Medulla oblongata (tissue), 1 donor: ENCODE measurements at regions not wholly inside any gene's neighbourhood (a gene's known extent, or its start where the extent isn't known, plus 50 kb on each side); places are given as distances from the start of the nearest gene placed in this dataset.
"Not testable (repeated sequence)": the region's sequence is repeated elsewhere in the genome, so short reads cannot be mapped to it uniquely, and the experiment has no call there.

ENCODE experiments used
- DNase-seq: peaks from one replicate; pipeline ENCODE4 v3.0.0-alpha.2; 2015; ENCODE audit errors: extremely low spot score

DNA sequence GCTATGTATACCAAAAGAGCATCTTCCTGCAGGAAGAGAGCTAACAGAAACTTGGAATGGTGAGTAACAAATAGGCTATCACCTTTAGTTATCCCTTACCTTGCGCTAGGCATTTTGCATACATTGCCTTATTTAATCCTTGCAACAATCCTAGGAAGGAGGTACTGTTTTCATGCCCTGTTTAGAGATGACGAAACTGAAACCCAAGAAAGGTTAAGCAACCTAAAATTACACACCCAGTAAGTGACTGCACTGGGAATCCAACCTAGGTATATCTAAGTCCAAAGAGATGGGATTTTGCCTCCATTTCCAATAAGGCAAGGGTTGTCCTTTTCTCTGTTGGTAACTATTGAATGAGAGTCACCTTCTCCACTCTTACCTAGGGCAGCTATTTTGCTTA, 144.5 kb downstream of the TM2D1 start:
- no peak for DNase-seq

DNA sequence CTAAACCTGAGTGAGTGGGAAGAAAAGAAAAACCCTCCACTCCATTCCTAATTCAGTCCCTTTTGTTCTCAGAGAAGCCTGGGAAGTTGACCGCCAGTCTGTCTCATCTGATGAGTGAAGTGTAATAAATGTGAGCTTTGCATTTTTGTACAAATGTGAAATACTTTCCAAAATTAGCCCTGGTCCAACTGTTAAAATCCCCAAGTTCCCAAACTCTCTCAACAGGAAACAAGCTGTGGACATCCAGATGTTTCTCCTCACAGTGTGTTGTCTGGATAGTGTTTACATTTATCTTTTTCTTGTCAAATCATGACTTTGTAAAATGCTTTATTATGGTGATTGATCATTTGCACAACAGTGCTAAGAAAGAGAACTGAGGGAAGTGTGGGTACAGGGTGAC, 145.1 kb downstream of the TM2D1 start:
- DNase-seq: no peak

DNA sequence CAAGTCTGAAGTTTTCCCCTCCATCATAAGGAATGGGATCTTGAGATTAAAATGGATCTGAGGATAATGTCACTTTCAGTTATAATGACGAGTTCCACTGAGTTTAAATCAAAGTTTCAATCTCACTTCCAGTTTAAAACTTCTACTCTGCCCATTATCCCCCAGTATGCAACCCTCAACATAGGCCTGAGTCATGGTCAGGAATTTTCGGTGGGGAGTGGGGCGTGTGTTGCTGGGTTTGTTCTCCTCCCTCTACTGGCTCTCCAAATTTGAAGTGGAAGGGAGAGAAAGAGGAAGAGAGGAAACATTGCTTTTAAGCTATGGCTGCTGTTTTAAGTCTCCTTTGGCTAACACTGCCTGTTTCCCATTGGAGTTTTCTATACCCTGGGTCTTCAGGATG, 152.9 kb downstream of the TM2D1 start:
- DNase-seq: no peak

DNA sequence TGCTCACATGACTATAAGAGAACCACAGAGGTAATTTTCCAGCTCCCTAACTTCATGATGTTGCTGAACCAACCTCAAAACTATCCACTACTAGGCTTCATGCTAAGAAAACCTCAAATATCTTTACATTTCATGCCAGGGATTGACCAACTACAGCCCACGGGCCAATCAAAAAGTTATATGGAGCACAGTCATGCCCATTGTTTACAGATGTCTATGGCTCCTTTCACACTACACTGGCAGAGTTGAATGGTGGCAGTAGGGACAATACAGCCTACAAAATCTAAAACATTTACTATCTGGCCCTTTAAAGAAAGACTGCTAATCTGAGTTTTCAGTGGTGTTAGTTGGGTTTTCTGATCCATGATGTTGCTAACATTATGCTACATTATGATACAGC, 154.8 kb downstream of the TM2D1 start:
- DNase-seq: peak; percentile 42

DNA sequence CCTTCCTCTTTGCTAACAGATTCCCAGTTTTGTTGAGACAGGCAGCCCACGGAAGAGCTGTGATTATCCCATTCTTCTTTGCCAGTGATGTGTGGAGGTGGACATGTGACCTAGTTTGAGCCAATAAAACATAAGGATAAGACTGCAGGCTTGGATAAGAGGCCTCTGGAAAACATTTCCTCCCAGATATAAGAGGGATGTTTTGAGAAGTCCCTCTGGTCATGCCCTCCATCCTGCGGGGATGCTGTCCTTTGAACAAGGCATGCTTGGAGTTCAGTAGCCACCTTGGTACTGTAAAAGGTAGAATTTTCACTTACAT, 155.7 kb downstream of the TM2D1 start:
- DNase-seq: no peak

DNA sequence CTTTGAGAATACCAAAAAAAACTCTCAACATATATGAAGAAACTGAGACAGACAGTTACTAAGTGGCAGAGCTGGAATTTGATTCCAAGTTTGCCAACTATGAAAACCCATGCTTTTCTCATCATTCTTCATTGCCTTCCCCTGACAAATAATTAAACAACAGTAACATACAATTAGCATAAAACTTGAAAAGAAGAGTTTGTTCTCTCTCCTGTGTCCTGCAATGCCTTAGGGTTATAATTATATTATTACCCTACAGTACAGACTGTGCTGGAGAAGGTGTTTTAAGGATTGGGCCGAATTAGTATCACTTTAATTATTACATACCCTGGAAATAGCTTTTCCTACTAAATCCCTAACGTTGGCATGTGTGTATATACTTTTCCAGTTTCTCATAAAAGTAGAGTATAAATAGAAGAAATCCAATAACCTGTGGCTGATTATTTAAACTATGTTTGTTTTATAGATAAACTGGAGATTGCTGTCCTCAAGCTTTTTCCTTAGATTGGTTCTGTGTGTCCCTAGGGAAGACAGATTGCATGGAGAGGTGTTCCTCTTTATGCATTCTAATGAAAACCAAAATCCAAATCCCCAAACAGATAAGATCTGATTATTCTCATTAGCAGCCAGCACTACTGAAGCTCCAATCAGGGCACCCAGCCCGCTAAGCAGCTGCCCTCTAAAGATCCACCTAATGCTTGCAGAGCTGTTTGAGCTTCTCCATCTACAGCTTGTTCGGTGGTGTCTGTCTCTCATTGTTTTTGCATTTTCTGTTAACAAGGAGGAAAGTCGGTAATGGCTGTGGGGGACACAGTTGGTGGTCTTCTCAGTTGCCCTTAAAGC, 156.3 kb downstream of the TM2D1 start:
- DNase-seq: no peak

DNA sequence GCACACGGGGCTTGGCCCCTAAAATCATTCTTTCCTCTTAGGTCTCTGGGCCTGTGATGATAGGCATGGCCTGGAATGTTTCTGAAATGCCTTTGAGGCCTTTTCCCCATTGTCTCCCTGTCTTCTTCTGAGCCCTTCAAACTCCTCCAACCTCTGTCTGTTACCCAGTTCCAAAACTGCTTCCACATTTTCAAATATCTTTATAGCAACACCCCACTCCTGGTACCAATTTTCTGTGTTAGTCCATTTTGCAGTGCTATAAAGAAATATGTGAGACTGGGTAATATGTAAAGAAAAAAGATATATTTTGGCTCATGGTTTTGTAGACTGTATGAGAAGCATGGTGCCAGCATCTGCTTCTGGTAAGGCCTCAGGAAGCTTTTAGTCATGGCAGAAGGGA, 158.8 kb downstream of the TM2D1 start:
- DNase-seq: no peak

DNA sequence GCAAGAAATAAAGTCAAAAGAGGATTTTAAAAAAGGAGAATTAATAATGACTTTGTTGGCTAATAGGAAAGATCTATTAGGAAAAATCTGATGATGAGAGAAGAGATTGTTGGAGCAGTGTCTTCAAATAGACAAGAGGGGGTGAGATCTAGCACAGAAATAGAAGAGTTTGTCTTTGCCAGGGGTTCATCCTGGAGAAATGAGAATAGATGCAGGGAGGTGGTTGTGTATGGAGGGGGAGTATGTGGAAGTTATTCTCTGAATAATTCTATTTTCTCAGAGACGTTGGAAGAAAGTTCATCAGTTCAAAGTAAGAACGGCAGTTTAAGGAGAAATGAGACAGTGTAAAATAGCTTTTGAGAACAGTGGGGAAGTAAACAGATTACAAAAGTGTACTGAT, 161.3 kb downstream of the TM2D1 start:
- no peak for DNase-seq

DNA sequence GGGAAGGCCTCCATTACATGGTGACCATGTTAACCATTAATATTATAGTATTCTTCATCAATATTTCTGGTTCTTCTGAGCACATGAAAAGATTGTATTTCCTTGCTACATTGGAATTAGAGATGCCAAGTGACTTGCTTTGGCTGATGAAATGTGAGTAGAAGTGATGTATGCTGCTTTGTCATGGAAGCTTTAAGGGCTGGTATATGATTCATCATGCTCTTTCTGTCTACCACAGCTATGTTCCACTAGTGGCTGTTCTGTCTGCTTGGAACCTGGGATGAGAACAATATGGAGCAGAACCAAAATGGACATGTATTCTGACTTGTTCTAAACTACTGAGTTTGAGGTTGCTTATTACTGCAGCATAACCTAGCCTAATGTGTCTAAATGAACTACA, 163.3 kb downstream of the TM2D1 start:
- DNase-seq: no peak

DNA sequence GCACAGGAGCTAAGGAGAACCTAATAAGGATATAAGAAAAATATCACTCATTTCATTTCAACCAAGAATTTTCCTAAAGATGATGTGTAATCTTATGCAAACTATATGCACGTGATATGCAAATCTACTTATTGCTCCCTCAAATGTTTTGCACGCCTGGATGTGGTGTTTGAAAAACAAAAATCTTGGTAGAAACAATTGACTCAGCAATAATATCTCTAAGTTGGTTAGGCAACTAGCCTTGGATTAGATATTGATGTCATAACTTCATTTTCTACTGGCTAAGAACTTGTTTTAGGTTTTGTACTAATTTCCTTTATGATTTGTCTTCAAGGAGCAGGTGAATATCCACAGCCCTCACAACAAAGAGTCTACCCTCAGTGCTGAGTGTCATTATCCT, 164.6 kb downstream of the TM2D1 start:
- no peak for DNase-seq

DNA sequence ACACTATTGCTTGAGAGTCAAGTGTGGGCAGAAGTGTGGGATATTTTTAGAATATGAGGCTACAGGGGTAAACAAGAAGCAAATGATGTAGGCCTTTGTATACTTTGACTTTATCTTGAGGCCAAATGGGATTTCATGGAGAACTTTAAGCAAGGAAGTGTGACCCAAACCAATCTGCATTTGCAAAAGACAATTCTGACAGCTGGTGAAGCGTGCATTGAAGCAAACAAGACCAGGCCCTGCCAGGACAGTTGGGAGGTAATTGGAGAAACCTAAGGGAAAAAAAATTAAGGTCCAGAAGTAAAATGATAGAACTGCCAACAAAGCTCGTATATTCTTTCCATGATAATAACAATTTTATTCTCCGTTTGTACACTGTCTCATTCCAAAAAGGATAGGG, 168.3 kb downstream of the TM2D1 start:
- no peak for DNase-seq

DNA sequence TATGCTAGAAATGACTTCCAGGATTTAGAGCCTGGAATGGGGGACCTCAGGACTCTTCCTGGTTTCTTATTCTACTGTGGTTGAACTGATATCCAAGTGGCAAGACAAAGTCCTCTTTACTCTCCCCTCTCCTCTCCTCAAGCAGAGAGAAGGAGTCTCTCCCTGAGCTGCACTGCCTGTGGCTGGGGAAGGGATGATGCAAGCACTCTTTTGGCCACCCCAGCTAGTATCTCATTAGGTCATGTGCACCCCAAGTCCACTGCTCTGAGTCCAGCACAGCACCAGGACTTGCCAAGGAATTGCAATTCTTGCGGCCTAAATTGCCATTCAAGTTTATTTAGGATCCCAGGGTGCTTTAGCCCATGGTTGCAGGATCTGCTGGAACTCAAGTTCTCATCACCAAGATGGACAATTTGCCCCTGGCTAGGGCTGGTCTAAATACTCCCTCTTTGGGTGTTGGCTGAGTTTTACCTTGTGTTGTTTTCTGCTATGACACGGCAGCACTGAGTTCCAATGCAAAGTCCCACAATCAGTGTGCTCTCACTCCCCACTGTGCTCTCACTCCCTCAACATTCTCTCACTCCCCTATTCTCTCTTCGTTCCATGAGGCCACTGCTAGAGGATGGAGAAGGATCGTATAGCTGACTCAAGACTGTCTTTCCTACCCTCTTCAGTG, 172.2 kb downstream of the TM2D1 start:
- no peak for DNase-seq

DNA sequence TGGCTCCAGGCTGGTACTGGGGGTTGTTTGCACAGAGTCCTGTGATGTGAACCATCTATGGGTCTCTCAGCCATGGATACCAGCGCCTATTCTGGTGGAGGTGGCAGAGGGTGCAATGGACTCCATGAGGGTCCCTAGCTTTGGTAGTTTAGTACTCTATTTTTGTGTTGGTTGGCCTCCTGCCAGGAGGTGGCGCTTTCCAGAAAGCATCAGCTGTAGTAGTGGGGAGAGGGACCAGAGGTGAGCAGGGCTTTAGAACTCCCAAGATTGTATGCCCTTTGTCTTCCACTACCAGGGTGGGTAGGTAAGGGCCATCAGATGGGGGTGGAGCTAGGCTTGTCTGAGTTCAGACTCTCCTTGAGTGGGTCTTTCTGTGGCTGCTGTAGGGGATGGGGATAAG, 177.6 kb downstream of the TM2D1 start:
- not testable (repeated sequence) for DNase-seq

DNA sequence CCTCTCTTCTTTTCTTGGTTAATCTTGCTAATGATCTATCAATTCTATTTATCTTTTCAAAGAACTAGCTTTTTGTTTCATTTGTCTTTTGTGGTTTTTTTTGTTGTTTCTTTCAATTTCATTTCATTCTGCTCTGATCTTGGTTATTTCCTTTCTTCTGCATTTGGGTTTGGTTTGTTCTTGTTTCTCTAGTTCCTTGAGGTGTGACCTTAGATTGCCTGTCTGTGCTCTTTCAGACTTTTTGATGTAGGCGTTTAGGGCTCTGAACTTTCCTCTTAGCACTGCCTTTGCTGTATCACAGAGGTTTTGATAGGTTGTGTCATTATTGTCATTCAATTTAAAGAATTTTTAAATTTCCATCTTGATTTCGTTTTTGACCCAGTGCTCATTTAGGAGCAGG, 180.1 kb downstream of the TM2D1 start:
- DNase-seq: not testable (repeated sequence)

DNA sequence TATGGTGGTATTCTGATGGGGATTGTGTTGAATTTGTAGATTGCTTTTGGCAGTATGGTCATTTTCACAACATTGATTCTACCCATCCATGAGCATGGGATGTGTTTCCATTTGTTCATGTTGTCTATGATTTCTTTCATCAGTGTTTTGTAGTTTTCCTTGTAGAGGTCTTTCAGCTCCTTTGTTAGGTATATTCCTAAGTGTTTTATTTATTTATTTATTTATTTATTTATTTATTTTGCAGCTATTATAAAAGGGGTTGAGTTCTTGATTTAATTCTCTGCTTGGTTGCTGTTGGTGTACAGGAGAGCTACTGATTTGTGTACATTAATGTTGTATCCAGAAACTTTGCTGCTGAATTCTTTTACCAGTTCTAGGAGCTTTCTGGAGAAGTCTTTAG, 181.4 kb downstream of the TM2D1 start:
- not testable (repeated sequence) for DNase-seq

DNA sequence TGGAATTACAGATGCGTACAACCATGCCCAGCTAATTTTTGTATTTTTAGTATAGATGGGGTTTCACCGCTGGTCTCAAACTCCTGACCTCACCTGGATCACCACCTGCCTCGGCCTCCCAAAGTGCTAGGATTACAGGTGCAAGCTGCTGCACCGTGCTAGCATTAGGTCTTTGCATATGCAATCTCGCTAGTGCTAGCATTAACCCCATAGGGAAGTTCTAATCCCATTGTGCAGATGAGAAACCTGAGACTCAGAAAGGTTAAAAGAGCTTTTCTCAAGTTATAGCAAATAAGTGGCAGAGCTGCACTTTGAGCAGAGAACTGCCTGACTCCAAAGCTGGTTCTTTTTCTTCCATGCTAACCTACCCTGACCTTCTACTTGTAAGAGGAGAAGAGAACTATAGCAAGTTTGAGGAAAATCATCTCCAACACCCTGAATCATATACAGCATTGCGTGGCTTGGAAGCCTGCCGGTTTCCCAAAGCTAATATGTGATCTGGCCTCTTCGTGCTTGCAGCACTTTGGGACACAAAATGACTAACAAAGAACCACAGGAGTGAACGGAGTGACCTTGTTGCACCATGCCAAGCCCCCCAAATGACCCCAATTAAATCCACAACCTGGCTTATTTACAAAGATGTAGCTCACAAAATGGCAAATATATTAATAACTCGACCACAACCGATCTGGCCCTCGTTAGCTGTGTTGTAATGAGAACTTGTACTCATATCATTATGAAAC, 185.1 kb downstream of the TM2D1 start:
- no peak for DNase-seq

DNA sequence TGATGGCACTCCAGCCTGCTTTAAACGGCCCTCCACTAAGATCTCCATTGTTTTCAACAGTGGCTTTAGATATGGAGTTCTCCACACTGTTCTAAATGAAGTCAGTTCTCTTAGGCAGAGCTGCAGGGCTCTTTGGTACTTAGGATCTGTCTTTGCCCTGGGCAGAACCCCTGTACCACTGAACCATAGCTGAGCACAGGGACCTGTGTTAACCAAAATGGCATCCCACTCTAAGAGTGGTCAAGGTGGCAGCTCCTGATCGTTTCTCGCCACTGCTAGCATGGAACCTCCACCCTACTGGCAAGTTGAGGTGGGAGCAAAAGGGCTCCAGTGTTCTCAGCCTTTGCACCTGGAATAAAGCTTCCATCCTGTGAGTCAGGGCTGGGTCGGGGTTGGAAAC, 186.7 kb downstream of the TM2D1 start:
- no peak for DNase-seq

DNA sequence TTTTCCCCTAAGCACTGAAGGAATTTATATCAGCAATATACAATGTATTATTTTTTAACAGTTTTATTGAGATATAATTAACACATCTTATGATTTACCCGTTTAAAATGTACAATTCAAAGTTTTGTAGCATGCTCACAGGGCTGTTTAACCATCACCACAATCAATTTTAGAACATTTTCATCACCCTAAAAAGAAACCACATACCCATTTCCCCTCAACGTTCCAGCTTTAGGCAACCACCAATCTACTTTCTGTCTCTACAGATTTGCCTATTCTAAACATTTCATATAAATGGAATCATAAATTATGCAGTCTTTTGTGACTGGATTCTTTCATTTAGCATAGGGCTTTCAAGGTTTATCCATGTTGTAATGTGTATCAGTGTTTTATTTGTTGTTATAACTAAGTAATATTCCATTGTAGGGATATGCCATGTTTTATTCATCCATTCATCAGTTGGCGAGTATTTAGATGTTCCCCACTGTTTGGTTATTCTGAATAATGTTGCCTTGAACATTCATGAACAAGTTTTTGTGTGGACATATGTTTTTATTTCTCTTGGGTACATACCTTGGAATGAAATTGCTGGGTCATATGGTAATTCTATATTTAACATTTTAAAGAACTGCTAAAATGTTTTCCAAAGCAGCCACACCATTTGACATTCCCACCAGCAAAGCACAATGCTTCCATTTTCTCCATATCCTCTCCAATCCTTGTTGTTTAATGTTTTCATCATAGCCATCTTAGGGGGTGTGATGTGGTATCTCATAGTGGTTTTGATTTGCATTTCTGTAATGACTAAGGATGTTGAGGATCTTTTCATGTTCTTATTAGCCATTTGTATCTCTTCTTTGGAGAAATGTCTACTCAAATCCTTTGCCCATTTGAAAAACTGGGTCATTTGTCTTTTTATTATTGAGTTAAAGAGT, 188.5 kb downstream of the TM2D1 start:
- DNase-seq: no peak

DNA sequence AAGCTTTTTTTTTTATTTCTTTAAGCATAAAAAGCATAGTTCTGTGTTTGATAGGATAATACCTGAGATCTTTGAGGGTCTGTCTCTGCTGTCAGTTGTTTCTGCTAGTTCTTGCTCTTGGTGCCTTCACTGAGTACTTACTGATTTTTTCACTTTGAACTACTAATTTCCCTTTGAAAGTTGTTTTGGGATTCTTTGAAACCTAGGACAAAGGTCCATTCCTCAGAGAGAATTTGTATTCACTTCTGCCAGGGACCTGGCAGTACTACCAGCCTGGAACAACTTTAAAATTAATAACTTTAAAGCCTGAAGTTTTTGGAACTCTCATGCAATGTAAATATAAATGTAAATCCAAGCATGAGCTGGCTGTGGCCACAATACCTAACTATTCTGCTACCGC, 190.1 kb downstream of the TM2D1 start:
- no peak for DNase-seq

DNA sequence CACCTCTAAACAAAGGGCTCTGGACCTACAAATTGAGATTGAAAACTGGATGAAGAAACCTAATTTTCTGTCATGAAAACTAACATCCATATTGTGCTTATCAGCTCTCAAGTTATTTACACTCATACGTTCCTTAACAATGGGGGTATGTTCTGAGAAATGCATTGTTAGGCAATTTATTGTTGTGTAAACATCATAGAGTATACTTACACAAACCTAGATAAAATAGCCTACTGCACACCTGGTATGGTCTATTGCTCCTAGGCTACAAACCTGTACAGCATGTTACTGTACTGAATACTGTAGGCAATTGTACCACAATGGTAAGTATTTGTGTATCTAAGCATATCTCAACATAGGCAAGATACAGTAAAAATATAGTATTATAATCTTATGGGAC, 191.4 kb downstream of the TM2D1 start:
- DNase-seq: no peak

DNA sequence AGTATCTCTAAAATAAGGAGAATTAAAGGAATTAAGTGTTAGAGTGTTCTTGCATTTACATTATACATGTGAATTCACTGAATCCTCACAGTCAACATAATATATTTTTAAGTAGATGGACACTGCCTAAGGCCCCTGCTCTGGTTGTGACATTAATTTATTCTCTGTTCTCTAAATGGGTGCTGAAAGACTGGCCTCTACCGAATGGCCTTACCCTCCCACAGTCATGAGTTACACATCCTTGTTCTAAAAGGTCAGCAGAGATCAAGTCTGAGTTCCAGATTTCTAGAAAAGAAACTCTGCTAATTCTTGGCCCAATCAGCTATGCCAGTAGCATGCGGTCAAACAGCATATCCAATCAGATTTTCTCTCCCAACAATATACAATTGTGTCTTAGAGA, 193.2 kb downstream of the TM2D1 start:
- no peak for DNase-seq
